NB4 (cell line): ENCODE measurements at regions not wholly inside any gene's neighbourhood (a gene's known extent, or its start where the extent isn't known, plus 50 kb on each side); places are given as distances from the start of the nearest gene placed in this dataset.

Source experiments
- DNase-seq: peaks from one replicate; pipeline ENCODE4 v3.0.0; 2010; ENCODE audit warnings: low read depth
- H3K4me3 ChIP-seq: one replicate; pipeline ENCODE4 v1.5.1; 2011; ENCODE audit warnings: mild to moderate bottlenecking, low read depth, low read length, moderate library complexity
- MYC ChIP-seq: IDR thresholded peaks from 2 replicates; pipeline ENCODE4 v1.6.1; 2011; ENCODE audit warnings: low read depth, low read length
- POLR2A ChIP-seq: IDR thresholded peaks from 2 replicates; pipeline ENCODE4 v1.6.1; 2011; ENCODE audit warnings: mild to moderate bottlenecking; ENCODE audit not compliant: insufficient read length; ENCODE audit errors: extremely low read depth
- TF ChIP-seq, protein P1 (sequence below): IDR thresholded peaks from 2 replicates; pipeline ENCODE4 v1.6.1; 2011; ENCODE audit warnings: low read depth, low read length
- TF ChIP-seq, protein P2 (sequence below): IDR thresholded peaks from one replicate; pipeline ENCODE4 v1.5.1; 2012; ENCODE audit warnings: low read depth, low read length

DNA sequence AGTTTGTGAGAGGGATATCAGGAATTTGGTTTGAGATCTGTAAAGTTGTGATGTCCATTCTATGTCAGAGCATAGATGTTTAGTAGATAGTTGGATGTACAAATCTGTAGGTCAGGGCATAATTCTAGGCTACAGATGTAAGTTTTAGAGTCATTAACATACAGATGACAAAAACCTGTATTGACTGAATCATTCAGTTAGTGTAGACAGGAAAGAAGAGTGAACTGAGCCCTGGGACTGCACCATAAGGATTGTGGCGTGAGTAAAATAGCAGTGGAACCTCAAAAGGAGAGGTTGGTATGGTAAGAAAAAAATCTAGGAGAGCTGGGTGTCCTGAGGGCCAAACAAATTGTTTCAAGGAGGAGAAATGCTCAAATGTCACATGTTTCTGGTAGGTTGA is 73.1 kb upstream of the RPRM start:
- no peak overlapping the region for H3K4me3 ChIP-seq
- no peak for DNase-seq
- TF ChIP-seq, protein P1, sequence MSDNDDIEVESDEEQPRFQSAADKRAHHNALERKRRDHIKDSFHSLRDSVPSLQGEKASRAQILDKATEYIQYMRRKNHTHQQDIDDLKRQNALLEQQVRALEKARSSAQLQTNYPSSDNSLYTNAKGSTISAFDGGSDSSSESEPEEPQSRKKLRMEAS: no peak
- TF ChIP-seq, protein P2, sequence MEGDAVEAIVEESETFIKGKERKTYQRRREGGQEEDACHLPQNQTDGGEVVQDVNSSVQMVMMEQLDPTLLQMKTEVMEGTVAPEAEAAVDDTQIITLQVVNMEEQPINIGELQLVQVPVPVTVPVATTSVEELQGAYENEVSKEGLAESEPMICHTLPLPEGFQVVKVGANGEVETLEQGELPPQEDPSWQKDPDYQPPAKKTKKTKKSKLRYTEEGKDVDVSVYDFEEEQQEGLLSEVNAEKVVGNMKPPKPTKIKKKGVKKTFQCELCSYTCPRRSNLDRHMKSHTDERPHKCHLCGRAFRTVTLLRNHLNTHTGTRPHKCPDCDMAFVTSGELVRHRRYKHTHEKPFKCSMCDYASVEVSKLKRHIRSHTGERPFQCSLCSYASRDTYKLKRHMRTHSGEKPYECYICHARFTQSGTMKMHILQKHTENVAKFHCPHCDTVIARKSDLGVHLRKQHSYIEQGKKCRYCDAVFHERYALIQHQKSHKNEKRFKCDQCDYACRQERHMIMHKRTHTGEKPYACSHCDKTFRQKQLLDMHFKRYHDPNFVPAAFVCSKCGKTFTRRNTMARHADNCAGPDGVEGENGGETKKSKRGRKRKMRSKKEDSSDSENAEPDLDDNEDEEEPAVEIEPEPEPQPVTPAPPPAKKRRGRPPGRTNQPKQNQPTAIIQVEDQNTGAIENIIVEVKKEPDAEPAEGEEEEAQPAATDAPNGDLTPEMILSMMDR: no peak
- TF ChIP-seq POLR2A: no peak
- TF ChIP-seq MYC: no peak

DNA sequence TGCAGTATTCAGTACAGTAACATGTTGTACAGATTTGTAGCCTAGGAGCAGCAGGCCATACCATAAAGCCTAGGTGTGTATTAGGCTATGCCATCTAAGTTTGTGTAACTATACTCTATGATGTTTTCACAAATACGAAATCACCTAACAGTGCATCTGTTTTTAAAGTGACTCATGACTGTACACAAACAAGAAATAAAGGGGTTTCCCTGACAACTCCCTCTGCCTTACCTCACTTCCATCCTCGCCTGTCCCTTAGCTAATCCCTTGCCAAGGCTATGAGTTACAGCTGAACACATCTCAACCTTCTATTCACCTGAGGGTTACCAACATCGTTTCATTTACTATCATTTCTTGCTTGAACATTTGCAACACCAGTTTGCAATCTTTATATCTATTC is 78.6 kb upstream of the RPRM start:
- no peak for DNase-seq
- H3K4me3 ChIP-seq: no peak overlapping the region
- TF ChIP-seq, protein P2: no peak
- TF ChIP-seq POLR2A (no peak), MYC (no peak)
- TF ChIP-seq, protein P1: no peak

DNA sequence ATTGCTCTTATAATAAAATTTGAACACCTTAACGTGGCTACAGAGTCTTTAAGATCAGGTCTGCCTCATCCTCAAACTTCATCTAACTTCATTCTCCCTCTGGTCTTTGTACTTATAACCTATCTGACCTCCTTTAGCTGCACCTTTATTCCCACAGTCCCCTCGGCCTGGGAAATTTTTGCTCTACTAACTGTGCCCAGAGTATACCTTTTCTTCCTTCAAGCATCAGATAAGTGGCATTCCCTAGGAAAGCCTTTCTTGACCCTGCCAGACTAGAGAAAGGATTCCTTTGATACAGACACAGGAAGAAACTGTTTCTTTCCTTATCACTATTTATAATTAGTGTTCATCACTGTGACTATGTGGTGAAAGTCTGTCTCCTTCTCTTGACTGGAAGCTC is 79.2 kb upstream of the RPRM start:
- no peak for DNase-seq
- no peak overlapping the region for H3K4me3 ChIP-seq
- TF ChIP-seq, protein P2: no peak

DNA sequence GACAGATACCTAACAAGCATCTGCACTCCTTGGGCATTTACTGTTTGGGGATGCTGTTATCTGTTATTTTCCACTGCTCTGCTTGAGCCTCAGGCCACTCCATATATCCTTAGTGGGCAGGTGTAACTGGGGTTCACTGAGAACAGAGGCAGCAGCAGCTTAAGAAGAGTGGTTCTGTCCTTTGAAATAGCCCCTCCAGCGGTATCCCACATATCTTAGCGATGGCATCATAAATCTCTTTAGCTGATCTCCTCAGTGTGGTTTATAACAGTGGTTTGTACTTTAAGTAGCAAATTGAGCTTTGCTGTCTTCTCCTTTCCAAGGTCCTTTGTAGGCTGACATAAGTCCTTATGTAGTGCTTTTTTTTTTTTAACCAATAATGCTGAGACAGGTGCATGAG is 79.7 kb upstream of the RPRM start:
- H3K4me3 ChIP-seq: no peak overlapping the region
- TF ChIP-seq POLR2A (no peak), MYC (no peak)
- TF ChIP-seq, protein P1: no peak
- no peak for DNase-seq

DNA sequence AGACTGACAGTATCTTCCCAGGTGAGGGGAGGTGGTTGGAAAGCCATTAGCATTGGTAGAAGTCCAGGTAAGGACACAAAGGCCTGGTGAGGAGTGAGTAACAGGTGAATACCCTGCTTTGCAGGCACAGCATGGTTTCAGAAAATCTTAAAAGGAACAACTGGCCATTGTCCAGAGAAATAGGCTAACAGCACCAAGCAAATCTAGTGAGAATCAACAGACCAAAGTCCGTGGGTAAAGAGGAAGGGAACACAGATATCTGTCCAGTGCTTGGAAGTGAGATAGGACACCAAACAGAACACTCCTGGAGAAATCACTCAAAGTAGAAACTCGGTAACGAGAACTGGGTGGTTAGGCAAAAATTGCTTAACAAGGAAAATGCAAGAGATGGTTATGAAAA is 88.8 kb upstream of the RPRM start:
- DNase-seq: no peak
- no peak overlapping the region for H3K4me3 ChIP-seq
- TF ChIP-seq MYC (no peak), POLR2A (no peak)
- TF ChIP-seq, protein P1: no peak
- TF ChIP-seq, protein P2: no peak

DNA sequence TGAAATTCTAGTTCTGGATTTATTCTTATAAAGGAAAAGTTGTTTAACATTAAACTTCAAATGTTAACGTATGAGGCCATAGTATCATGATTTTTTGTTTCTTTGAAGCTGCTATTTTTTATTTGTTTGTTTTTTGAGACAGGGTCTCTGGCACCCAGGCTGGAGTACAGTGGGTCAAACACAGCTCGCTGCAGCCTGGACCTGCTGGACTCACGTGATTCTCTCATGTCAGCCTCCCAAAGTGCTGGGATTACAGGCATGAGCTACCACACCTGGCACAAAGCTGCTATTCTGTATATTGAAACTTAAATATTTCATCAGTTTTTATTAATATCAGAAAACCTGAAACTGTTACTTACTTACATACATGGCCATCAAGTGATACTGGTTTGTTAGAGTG is 89.5 kb upstream of the RPRM start:
- TF ChIP-seq, protein P1: no peak
- TF ChIP-seq, protein P2: no peak

More for the DNA sequence above, 89.5 kb upstream of the RPRM start:
- no peak for DNase-seq
- no peak overlapping the region for H3K4me3 ChIP-seq
